ENCODE measurements at regions not wholly inside any gene's neighbourhood (a gene's known extent, or its start where the extent isn't known, plus 50 kb on each side); places are given as distances from the start of the nearest gene placed in this dataset.

DNA sequence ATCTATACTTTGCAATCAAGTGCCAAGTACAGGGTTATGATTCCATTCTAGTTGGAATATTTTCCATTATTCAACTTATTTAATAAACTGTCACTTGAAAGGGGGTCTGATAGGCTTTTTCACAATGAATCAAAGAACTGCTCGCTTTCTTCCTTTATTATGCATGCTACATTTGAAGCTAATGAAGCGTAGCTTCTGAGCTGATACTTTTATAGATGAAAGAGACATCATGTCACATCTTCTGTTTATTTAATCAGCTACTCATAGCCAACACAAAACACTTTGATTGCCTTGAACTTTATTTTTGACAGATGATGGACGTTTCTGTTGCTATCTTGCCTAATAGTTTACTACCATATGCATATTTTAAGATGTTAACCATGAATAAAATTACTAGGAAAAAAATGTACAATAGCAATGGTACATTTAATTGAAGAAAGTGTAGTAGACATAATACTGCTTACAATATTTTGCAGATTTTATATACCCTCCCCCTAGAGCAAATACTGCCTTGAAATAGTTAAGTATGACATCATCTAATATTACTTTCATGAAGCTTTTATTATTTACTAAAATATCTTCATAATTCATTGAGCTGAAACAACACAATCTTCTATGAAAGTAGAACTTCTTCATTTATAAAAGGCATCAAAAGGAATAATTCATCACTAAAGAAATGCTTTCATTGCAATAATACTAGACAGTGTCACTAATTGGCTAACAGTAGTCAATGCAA is 529.3 kb upstream of the TYRP1 start:
- no peaks in the 10 kb centered on the region for H3F3A ChIP-seq (ENCODE audit: insufficient read depth, low read depth)
- H2AFZ ChIP-seq = no peak overlapping the region
- no peaks in the 10 kb centered on the region for H3K9me2 ChIP-seq (ENCODE audit: insufficient read depth)
- H3K27me3 ChIP-seq (ENCODE audit: insufficient read depth, low read depth) = no peaks in the 10 kb centered on the region
- ChIA-PET POLR2A (ENCODE audit: unreplicated experiment) (no interaction called here), CTCF (no interaction called here)
- H3K4me2 ChIP-seq = no peak overlapping the region
- no peak for DNase-seq
- no peaks in the 10 kb centered on the region for H3K79me2 ChIP-seq (ENCODE audit: low read depth)
- no TSS peak for BruUV-seq (replicated peaks)
- TF ChIP-seq EZH2 (IDR thresholded peaks at IDR 0.05; ENCODE audit: low read depth) (no peak), CTCF (conservative IDR thresholded peaks at IDR 0.05) (no peak)
- no peaks in the 10 kb centered on the region for H4K20me1 ChIP-seq (ENCODE audit: insufficient read depth)
- no peaks in the 10 kb centered on the region for H3K9me3 ChIP-seq (ENCODE audit: insufficient read depth, low read depth)
- H3K4me3 ChIP-seq = no peak overlapping the region
- intact Hi-C loops (cut with micrococcal nuclease; ENCODE audit: unreplicated experiment) = no loop called here
- no peaks in the 10 kb centered on the region for H3K36me3 ChIP-seq (ENCODE audit: low read depth)
- H3K27ac ChIP-seq = no peak overlapping the region
- H3K4me1 ChIP-seq (replicated peaks; ENCODE audit: insufficient read depth) = no peaks in the 10 kb centered on the region

DNA sequence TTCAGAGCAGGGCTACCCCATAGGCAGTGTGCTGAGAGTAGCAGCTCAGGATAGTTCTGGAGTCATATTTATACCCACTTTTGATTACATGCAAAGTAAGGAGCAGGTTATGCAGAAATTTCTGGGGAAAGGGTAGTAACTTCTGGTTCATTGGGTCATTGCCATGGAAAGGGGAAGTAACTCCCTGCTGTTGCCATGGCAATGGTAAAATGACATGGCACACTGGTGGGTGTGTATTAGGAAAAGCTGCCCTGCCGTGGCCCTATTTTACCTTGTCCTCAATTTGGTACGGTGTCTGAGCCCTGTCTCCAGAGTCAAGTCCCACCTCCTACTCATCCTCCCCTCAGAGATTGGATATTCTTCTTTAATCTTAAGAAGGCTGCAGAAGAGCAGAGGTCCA is 526.7 kb upstream of the TYRP1 start:
- Histone ChIP-seq H2AFZ (no peak overlapping the region), H3K36me3 (ENCODE audit: low read depth) (no peaks in the 10 kb centered on the region), H4K20me1 (ENCODE audit: insufficient read depth) (no peaks in the 10 kb centered on the region), H3K27me3 (ENCODE audit: insufficient read depth, low read depth) (no peaks in the 10 kb centered on the region), H3K79me2 (ENCODE audit: low read depth) (no peaks in the 10 kb centered on the region), H3K4me3 (no peak overlapping the region), H3K9me2 (ENCODE audit: insufficient read depth) (no peaks in the 10 kb centered on the region), H3K27ac (no peak overlapping the region), H3K4me1 (replicated peaks; ENCODE audit: insufficient read depth) (no peaks in the 10 kb centered on the region), H3K9me3 (ENCODE audit: insufficient read depth, low read depth) (no peaks in the 10 kb centered on the region), H3F3A (ENCODE audit: insufficient read depth, low read depth) (no peaks in the 10 kb centered on the region), H3K4me2 (no peak overlapping the region)
- CTCF ChIA-PET = no interaction called here
- DNase-seq = no peak
- no TSS peak for BruUV-seq (replicated peaks)
- intact Hi-C loops (cut with micrococcal nuclease; ENCODE audit: unreplicated experiment) = no loop called here
- POLR2A ChIA-PET (ENCODE audit: unreplicated experiment) = no interaction called here
- no peak for TF ChIP-seq EZH2 (IDR thresholded peaks at IDR 0.05; ENCODE audit: low read depth)
- no peak for TF ChIP-seq CTCF (conservative IDR thresholded peaks at IDR 0.05)

GRCh38 chr9:12170456-12170855 is 522.7 kb upstream of the TYRP1 start:
- Histone ChIP-seq H3K4me2 (no peak overlapping the region), H3K4me1 (replicated peaks; ENCODE audit: insufficient read depth) (no peaks in the 10 kb centered on the region), H2AFZ (no peak overlapping the region), H3K36me3 (ENCODE audit: low read depth) (no peaks in the 10 kb centered on the region), H3F3A (ENCODE audit: insufficient read depth, low read depth) (no peaks in the 10 kb centered on the region), H3K4me3 (no peak overlapping the region), H4K20me1 (ENCODE audit: insufficient read depth) (no peaks in the 10 kb centered on the region), H3K79me2 (ENCODE audit: low read depth) (no peaks in the 10 kb centered on the region), H3K9me3 (ENCODE audit: insufficient read depth, low read depth) (no peaks in the 10 kb centered on the region), H3K27me3 (ENCODE audit: insufficient read depth, low read depth) (no peaks in the 10 kb centered on the region), H3K27ac (no peak overlapping the region), H3K9me2 (ENCODE audit: insufficient read depth) (no peaks in the 10 kb centered on the region)
- no peak for DNase-seq
- ChIA-PET POLR2A (ENCODE audit: unreplicated experiment) (no interaction called here), CTCF (no interaction called here)
- TF ChIP-seq EZH2 (IDR thresholded peaks at IDR 0.05; ENCODE audit: low read depth) (no peak), CTCF (conservative IDR thresholded peaks at IDR 0.05) (no peak)
- BruUV-seq (replicated peaks) = no TSS peak
- intact Hi-C loops (cut with micrococcal nuclease; ENCODE audit: unreplicated experiment) = no loop called here

Measured in PC-9 (cell line).